RWPE2 (cell line): ENCODE measurements at regions not wholly inside any gene's neighbourhood (a gene's known extent, or its start where the extent isn't known, plus 50 kb on each side); places are given as distances from the start of the nearest gene placed in this dataset.
"Not testable (repeated sequence)": the region's sequence is repeated elsewhere in the genome, so short reads cannot be mapped to it uniquely, and the experiment has no call there.

Experiments
- ATAC-seq: fragments of 200-7000 bp; cut with Tn5 transposase; 3 replicates; pipeline ENCODE4 v1.9.1; 2021; ENCODE audit warnings: low read depth
- DNase-seq: peaks from one replicate; pipeline ENCODE4 v3.0.0-alpha.2; 2020; ENCODE audit warnings: low spot score
- H3K27ac ChIP-seq: fragments of 450-650 bp; 2 replicates; pipeline ENCODE4 v1.5.1; 2017; ENCODE audit warnings: mild to moderate bottlenecking; ENCODE audit not compliant: poor library complexity, severe bottlenecking
- H3K27me3 ChIP-seq: fragments of 250-450 bp; sonication (Bioruptor Pico); 2 replicates; pipeline ENCODE4 v1.5.1; 2021; ENCODE audit warnings: mild to moderate bottlenecking, moderate library complexity; ENCODE audit not compliant: insufficient read depth, poor library complexity, severe bottlenecking
- H3K36me3 ChIP-seq: fragments of 250-450 bp; sonication (Bioruptor Pico); 2 replicates; pipeline ENCODE4 v1.5.1; 2020; ENCODE audit warnings: low read depth, mild to moderate bottlenecking, moderate library complexity
- H3K4me1 ChIP-seq: fragments of 250-450 bp; sonication (Bioruptor Pico); 2 replicates; pipeline ENCODE4 v1.5.1; 2021; ENCODE audit warnings: mild to moderate bottlenecking, moderate library complexity; ENCODE audit not compliant: insufficient read depth, poor library complexity, severe bottlenecking
- H3K4me3 ChIP-seq: fragments of 250-450 bp; sonication (Bioruptor Pico); 2 replicates; pipeline ENCODE4 v1.5.1; 2021; ENCODE audit warnings: mild to moderate bottlenecking, moderate library complexity; ENCODE audit not compliant: severe bottlenecking
- H3K9me3 ChIP-seq: fragments of 250-450 bp; sonication (Bioruptor Pico); 2 replicates; pipeline ENCODE4 v1.5.1; 2021; ENCODE audit warnings: mild to moderate bottlenecking, moderate library complexity; ENCODE audit not compliant: severe bottlenecking
- TF ChIP-seq, protein P1 (sequence below): fragments of 450-650 bp; IDR thresholded peaks from one replicate; pipeline ENCODE4 v1.5.1; 2017; ENCODE audit warnings: mild to moderate bottlenecking, moderate library complexity; ENCODE audit not compliant: poor library complexity, severe bottlenecking

GRCh38 chr16:13344001-13344400, 442.6 kb downstream of the SHISA9 start:
- Histone ChIP-seq H3K9me3 (no peaks in the 10 kb centered on the region), H3K27ac (no peak overlapping the region), H3K36me3 (no peaks in the 10 kb centered on the region), H3K27me3 (peaks cover 6% of the 10 kb centered on the region), H3K4me3 (no peak overlapping the region), H3K4me1 (no peaks in the 10 kb centered on the region)
- DNase-seq (no peak), ATAC-seq (no peak)
- TF ChIP-seq, protein P1, sequence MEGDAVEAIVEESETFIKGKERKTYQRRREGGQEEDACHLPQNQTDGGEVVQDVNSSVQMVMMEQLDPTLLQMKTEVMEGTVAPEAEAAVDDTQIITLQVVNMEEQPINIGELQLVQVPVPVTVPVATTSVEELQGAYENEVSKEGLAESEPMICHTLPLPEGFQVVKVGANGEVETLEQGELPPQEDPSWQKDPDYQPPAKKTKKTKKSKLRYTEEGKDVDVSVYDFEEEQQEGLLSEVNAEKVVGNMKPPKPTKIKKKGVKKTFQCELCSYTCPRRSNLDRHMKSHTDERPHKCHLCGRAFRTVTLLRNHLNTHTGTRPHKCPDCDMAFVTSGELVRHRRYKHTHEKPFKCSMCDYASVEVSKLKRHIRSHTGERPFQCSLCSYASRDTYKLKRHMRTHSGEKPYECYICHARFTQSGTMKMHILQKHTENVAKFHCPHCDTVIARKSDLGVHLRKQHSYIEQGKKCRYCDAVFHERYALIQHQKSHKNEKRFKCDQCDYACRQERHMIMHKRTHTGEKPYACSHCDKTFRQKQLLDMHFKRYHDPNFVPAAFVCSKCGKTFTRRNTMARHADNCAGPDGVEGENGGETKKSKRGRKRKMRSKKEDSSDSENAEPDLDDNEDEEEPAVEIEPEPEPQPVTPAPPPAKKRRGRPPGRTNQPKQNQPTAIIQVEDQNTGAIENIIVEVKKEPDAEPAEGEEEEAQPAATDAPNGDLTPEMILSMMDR: no peak

DNA sequence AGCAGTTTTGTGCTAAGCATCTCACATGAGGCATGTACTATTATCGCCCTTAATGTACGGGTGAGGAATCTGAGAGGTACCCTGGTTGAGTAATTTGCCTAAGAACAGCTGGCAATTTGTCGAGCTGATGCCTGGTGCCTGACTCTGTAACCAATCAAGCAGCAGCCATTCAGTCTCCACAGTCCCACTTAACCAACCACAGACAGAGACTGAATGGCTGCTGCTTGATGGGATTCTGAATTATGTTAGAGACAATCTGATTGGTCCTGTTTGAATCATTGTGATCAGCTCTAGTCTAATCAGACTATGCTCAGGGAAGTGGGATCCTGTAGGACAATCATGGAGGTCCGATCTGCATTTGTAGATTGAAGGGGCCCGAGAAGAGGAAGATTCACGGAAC, 447.0 kb downstream of the SHISA9 start:
- H3K4me3 ChIP-seq: no peak overlapping the region
- peaks cover under 1% of the 10 kb centered on the region for H3K27me3 ChIP-seq
- TF ChIP-seq, protein P1: no peak
- H3K27ac ChIP-seq: no peak overlapping the region
- H3K4me1 ChIP-seq: no peaks in the 10 kb centered on the region
- DNase-seq (no peak), ATAC-seq (no peak)
- no peaks in the 10 kb centered on the region for H3K36me3 ChIP-seq
- no peaks in the 10 kb centered on the region for H3K9me3 ChIP-seq

DNA sequence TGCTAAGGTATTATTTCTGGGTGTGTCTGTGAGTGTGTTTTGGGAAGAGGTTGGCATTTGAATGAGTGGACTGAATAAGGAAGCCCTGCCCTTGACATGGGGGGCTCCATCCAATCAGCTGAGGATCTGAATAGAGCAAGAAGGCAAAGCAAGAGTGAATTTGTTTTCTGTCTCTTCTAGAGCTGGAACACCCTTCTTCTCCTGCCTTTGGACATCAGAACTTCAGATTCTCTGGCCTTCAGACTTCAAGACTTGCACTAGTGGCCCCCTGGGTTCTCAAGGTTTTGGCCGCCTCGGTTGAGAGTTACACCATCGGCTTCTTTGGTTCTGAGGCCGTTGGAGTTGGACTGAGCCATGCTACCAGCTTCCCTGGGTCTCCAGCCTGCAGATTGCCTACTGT, 448.6 kb downstream of the SHISA9 start:
- H3K36me3 ChIP-seq: no peaks in the 10 kb centered on the region
- no peaks in the 10 kb centered on the region for H3K9me3 ChIP-seq
- no peak overlapping the region for H3K4me3 ChIP-seq
- TF ChIP-seq, protein P1: no peak
- H3K27me3 ChIP-seq: no peaks in the 10 kb centered on the region
- no peaks in the 10 kb centered on the region for H3K4me1 ChIP-seq
- H3K27ac ChIP-seq: no peak overlapping the region
- DNase-seq (no peak), ATAC-seq (no peak)

GRCh38 chr16:13351181-13351580, 449.8 kb downstream of the SHISA9 start:
- TF ChIP-seq, protein P1: no peak
- Histone ChIP-seq H3K27me3 (no peaks in the 10 kb centered on the region), H3K9me3 (no peaks in the 10 kb centered on the region), H3K27ac (no peak overlapping the region), H3K36me3 (no peaks in the 10 kb centered on the region), H3K4me3 (no peak overlapping the region), H3K4me1 (no peaks in the 10 kb centered on the region)
- DNase-seq: no peak
- no peak for ATAC-seq

DNA sequence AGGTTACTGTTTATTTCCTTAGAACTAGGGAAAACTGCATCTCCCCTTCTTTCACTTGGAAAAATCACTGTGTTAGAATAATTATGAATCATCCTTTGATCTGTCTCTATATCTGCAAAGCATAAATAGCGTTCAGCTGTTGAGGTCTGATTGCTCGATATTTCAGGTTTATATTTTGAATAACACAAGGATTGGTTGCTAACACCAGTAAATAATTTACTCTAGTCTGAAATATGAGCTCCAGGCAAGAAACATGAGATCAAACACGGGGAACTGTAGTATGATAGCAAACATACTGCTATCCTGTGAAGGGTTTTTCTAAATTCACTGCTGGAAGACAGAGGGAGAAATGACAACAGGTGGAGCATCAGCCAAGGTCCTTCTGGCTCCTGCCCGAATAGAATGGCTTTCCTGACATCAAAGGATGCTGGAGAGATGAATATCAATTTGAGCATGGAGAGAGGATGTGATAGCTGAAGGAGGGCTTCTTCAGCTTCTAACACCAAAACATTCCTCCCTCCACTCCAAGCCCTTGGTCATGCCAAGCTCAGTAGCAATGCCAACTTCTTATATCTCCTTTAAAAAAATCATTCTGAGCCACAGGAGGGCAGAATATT, 450.3 kb downstream of the SHISA9 start:
- Histone ChIP-seq H3K27ac (no peak overlapping the region), H3K4me3 (no peak overlapping the region), H3K36me3 (no peaks in the 10 kb centered on the region), H3K27me3 (no peaks in the 10 kb centered on the region), H3K9me3 (no peaks in the 10 kb centered on the region), H3K4me1 (no peaks in the 10 kb centered on the region)
- no peak for ATAC-seq
- TF ChIP-seq, protein P1: no peak
- DNase-seq: no peak

DNA sequence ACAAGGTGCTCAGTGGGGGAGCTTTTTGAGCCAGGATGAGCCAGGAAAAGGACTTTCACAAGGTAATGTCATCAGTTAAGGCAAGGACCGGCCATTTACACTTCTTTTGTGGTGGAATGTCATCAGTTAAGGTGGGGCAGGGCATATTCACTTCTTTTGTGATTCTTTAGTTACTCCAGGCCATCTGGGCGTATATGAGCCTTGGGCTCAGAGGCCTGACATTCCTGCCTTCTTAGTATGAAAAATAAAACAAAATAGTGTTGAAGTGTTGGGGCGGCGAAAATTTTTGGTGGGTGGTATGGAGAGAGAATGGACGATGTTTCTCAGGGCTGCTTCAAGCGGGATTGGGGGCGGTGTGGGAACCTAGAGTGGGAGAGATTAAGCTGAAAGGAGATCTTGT, 451.4 kb downstream of the SHISA9 start:
- H3K4me1 ChIP-seq, ATAC-seq, DNase-seq, H3K27me3 ChIP-seq, H3K4me3 ChIP-seq, H3K9me3 ChIP-seq, H3K36me3 ChIP-seq, H3K27ac ChIP-seq: not testable (repeated sequence)

- H3K4me3 ChIP-seq, ATAC-seq, H3K27ac ChIP-seq: not testable (repeated sequence)
Measured at GRCh38 chr16:13357842-13358241, 456.4 kb downstream of the SHISA9 start.

More at GRCh38 chr16:13357842-13358241, 456.4 kb downstream of the SHISA9 start:
- DNase-seq, H3K4me1 ChIP-seq, H3K9me3 ChIP-seq, H3K27me3 ChIP-seq, H3K36me3 ChIP-seq: not testable (repeated sequence)
